ENCODE measurements at regions not wholly inside any gene's neighbourhood (a gene's known extent, or its start where the extent isn't known, plus 50 kb on each side); places are given as distances from the start of the nearest gene placed in this dataset.

GRCh38 chr6:168222115-168223043, 97.2 kb downstream of the DACT2 start:
- TF ChIP-seq CEBPB (IDR thresholded peaks at IDR 0.05) (no peak), TEAD4 (IDR thresholded peaks at IDR 0.05) (no peak)

Measured in Ishikawa (cell line).